SK-N-MC (cell line): ENCODE measurements at regions not wholly inside any gene's neighbourhood (a gene's known extent, or its start where the extent isn't known, plus 50 kb on each side); places are given as distances from the start of the nearest gene placed in this dataset.

Experiments used
- EZH2 ChIP-seq: fragments of 200-600 bp; sonication (generic); IDR thresholded peaks from one replicate; pipeline ENCODE4 v1.6.1; 2017; ENCODE audit warnings: antibody characterized with exemption
- FOXP2 ChIP-seq: optimal IDR thresholded peaks from 2 replicates; pipeline ENCODE3; 2011; ENCODE audit warnings: mild to moderate bottlenecking, moderate library complexity; ENCODE audit not compliant: insufficient read depth; ENCODE audit errors: extremely low read length, control extremely low read depth
- POLR2AphosphoS5 ChIP-seq: IDR thresholded peaks from 2 replicates; pipeline ENCODE4 v1.6.1; 2012; ENCODE audit warnings: mild to moderate bottlenecking, low read depth, low read length, borderline replicate concordance

GRCh38 chr12:39672976-39673375 is 53.4 kb upstream of the ABCD2 start:
- no peak for TF ChIP-seq POLR2AphosphoS5
- no peak for TF ChIP-seq EZH2
- no peak for TF ChIP-seq FOXP2
